Ovary (tissue), 7 donors: ENCODE measurements at regions not wholly inside any gene's neighbourhood (a gene's known extent, or its start where the extent isn't known, plus 50 kb on each side); places are given as distances from the start of the nearest gene placed in this dataset.

ENCODE experiments used
- DNase-seq, 5 donors: peaks; one replicate each; pipeline ENCODE4 v3.0.0-alpha.2; 2019 to 2020
- H3K27ac ChIP-seq, 2 donors: fragments of 200-600 bp; one replicate each; pipeline versions ENCODE4 v1.5.1 to v1.8.0; 2019 to 2022
- H3K27me3 ChIP-seq: fragments of 200-600 bp; one replicate; pipeline ENCODE4 v1.8.0; 2022
- H3K36me3 ChIP-seq: fragments of 200-600 bp; sonication (generic); one replicate; pipeline ENCODE4 v1.5.1; 2019
- H3K4me1 ChIP-seq: one replicate; pipeline ENCODE4 v1.8.1; 2013; ENCODE audit warnings: mild to moderate bottlenecking, moderate library complexity; ENCODE audit not compliant: insufficient read depth
- H3K4me3 ChIP-seq: fragments of 200-600 bp; sonication (generic); one replicate; pipeline ENCODE4 v1.5.1; 2017
- H3K9me3 ChIP-seq, 2 donors: fragments of 200-600 bp in 1 of 2; sonication (generic) in 1 of 2; one replicate each; pipeline versions ENCODE4 v1.5.1 to v1.8.1; 2013 to 2019; ENCODE audit warnings: mild to moderate bottlenecking in 1 of 2, moderate library complexity in 1 of 2
- CTCF ChIP-seq, 3 donors: fragments of 450-650 bp in 2 of 3; fragments of 200-600 bp in 1 of 3; IDR thresholded peaks; one replicate each; pipeline versions ENCODE4 v1.5.1 to v1.8.0; 2016 to 2022; ENCODE audit warnings: antibody characterized with exemption in 3 of 3, mild to moderate bottlenecking in 1 of 3
- EP300 ChIP-seq: sonication (generic); formaldehyde crosslinking; IDR thresholded peaks from one replicate; pipeline ENCODE4 v1.6.1; 2017; ENCODE audit warnings: antibody characterized with exemption
- POLR2A ChIP-seq: fragments of 450-650 bp; IDR thresholded peaks from one replicate; pipeline ENCODE4 v1.6.1; 2017; ENCODE audit warnings: antibody characterized with exemption, mild to moderate bottlenecking, moderate library complexity
- WGBS, 3 donors: extraction: QIAGEN DNeasy Blood & Tissue Kit in 1 of 3; methylation state at CpG; one replicate each; pipeline versions ENCODE4 v1.1.5 to v1.1.7; 2013 to 2017; 5-methylcytosine and 5-hydroxymethylcytosine counted together
- intact Hi-C, 4 donors: fragments of 100-400 bp; cut with DNase I; formaldehyde crosslinking; loops; one replicate each; pipeline versions ENCODE4 v1.11.0 to v1.15.1; 2022 to 2023
- donor health status: DM: no; HTN: no; CAD: no; lungs with moderate emphysema.
- donor health status: DM: no; HTN: no; CAD: no.
- donor health status: Bipolar disorder and iron deficiency.
- donor health status: DM: no; HTN: no; CAD: no.
- donor health status: DM: yes; HTN: yes; CAD: no.

GRCh38 chr21:16519644-16520043 lies 789.9 kb downstream of the USP25 start:
- Histone ChIP-seq H3K27me3 (no peaks in the 10 kb centered on the region), H3K4me3 (no peak overlapping the region), H3K4me1 (peaks cover 2% of the 10 kb centered on the region), H3K27ac (no peak overlapping the region), H3K36me3 (no peaks in the 10 kb centered on the region), H3K9me3 (no peaks in the 10 kb centered on the region)
- TF ChIP-seq CTCF (IDR thresholded peaks at IDR 0.05) (no peak), EP300 (no peak), POLR2A (no peak)
- no peak for DNase-seq
- intact Hi-C loops = no loop called here

GRCh38 chr21:16522548-16522947 lies 792.8 kb downstream of the USP25 start:
- no peak for DNase-seq
- H3K9me3 ChIP-seq = no peaks in the 10 kb centered on the region
- H3K4me1 ChIP-seq = peaks cover 2% of the 10 kb centered on the region
- intact Hi-C loops = no loop called here
- TF ChIP-seq EP300 (no peak), POLR2A (no peak), CTCF (IDR thresholded peaks at IDR 0.05) (no peak)
- H3K4me3 ChIP-seq = no peak overlapping the region
- no peaks in the 10 kb centered on the region for H3K27me3 ChIP-seq
- 81 to 84% (median 83%) methylated on average over 2 of the region's 2 CpGs for WGBS, 3 donors
- H3K27ac ChIP-seq = no peak overlapping the region
- no peaks in the 10 kb centered on the region for H3K36me3 ChIP-seq

- DNase-seq = no peak
- 89 to 93% (median 90%) methylated on average over 2 of the region's 2 CpGs for WGBS, 3 donors
- H3K4me1 ChIP-seq = no peaks in the 10 kb centered on the region
- H3K4me3 ChIP-seq = no peak overlapping the region
- TF ChIP-seq POLR2A = no peak
- TF ChIP-seq EP300 = no peak
- TF ChIP-seq CTCF (IDR thresholded peaks at IDR 0.05) = no peak
- intact Hi-C loops = loop anchor here in 1 of 4 donors (10.0 kb wide), 1 partner anchor 346 kb away; no protein-coding TSS in a partner anchor
- no peaks in the 10 kb centered on the region for H3K36me3 ChIP-seq
- no peaks in the 10 kb centered on the region for H3K27me3 ChIP-seq
- no peaks in the 10 kb centered on the region for H3K9me3 ChIP-seq
- no peak overlapping the region for H3K27ac ChIP-seq
These were observed 800.9 kb downstream of the USP25 start for GRCh38 chr21:16530656-16531055.

- Histone ChIP-seq H3K4me3 (no peak overlapping the region), H3K9me3 (no peaks in the 10 kb centered on the region), H3K27me3 (no peaks in the 10 kb centered on the region), H3K36me3 (no peaks in the 10 kb centered on the region), H3K27ac (peak overlapping the region in 1 of 2 donors; percentile 84), H3K4me1 (no peaks in the 10 kb centered on the region)
- 13 to 24% (median 19%) methylated on average over 4 of the region's 4 CpGs for WGBS, 3 donors
- intact Hi-C loops = loop anchor here in 1 of 4 donors (10.0 kb wide), 1 partner anchor 348 kb away; no protein-coding TSS in a partner anchor
- DNase-seq = no peak
- TF ChIP-seq CTCF (IDR thresholded peaks at IDR 0.05) (no peak), EP300 (no peak), POLR2A (no peak)
These were observed 803.1 kb downstream of the USP25 start for GRCh38 chr21:16532840-16533239.
